Endodermal cell (in vitro differentiated cells): ENCODE measurements at regions not wholly inside any gene's neighbourhood (a gene's known extent, or its start where the extent isn't known, plus 50 kb on each side); places are given as distances from the start of the nearest gene placed in this dataset.

Source experiments
- DNase-seq: peaks from one replicate; pipeline ENCODE4 v3.0.0-alpha.2; 2017
- H3K27ac ChIP-seq: 2 replicates; pipeline ENCODE4 v1.5.1; 2013; ENCODE audit warnings: mild to moderate bottlenecking, low read depth, low read length, moderate library complexity
- H3K27me3 ChIP-seq: 2 replicates; pipeline ENCODE4 v1.6.1; 2013; ENCODE audit warnings: mild to moderate bottlenecking, low read length, moderate library complexity; ENCODE audit not compliant: insufficient read depth, control insufficient read depth, poor library complexity, severe bottlenecking
- H3K36me3 ChIP-seq: 2 replicates; pipeline ENCODE4 v1.7.0; 2013; ENCODE audit warnings: mild to moderate bottlenecking, low read length, moderate library complexity; ENCODE audit not compliant: control insufficient read depth, insufficient read depth
- H3K4me1 ChIP-seq: one replicate; pipeline ENCODE4 v1.7.0; 2013; ENCODE audit warnings: low read length; ENCODE audit not compliant: control insufficient read depth, insufficient read depth
- H3K4me3 ChIP-seq: 2 replicates; pipeline ENCODE4 v1.5.1; 2013; ENCODE audit warnings: mild to moderate bottlenecking, low read length, moderate library complexity
- H3K9ac ChIP-seq: 2 replicates; pipeline ENCODE4 v1.6.1; 2013; ENCODE audit warnings: mild to moderate bottlenecking, low read length, moderate library complexity; ENCODE audit not compliant: poor library complexity, severe bottlenecking; ENCODE audit errors: extremely low read depth
- H3K9me3 ChIP-seq: 2 replicates; pipeline ENCODE4 v1.6.1; 2013; ENCODE audit warnings: mild to moderate bottlenecking, low read length, moderate library complexity; ENCODE audit not compliant: control insufficient read depth
- H3K27ac Mint-ChIP-seq: 2 replicates; pipeline ENCODE4 v1.8.0; 2020; ENCODE audit warnings: mixed read lengths
- H3K27me3 Mint-ChIP-seq: 2 replicates; pipeline ENCODE4 v1.8.0; 2021; ENCODE audit warnings: mild to moderate bottlenecking, mixed read lengths; ENCODE audit not compliant: insufficient read depth
- H3K36me3 Mint-ChIP-seq: 2 replicates; pipeline ENCODE4 v1.8.0; 2020; ENCODE audit warnings: low read depth, mixed read lengths
- H3K4me1 Mint-ChIP-seq: 2 replicates; pipeline ENCODE4 v1.8.0; 2020; ENCODE audit warnings: mixed read lengths
- H3K4me3 Mint-ChIP-seq: 2 replicates; pipeline ENCODE4 v1.8.0; 2020; ENCODE audit warnings: mild to moderate bottlenecking, moderate library complexity, mixed read lengths
- H3K9me3 Mint-ChIP-seq: 2 replicates; pipeline ENCODE4 v1.8.0; 2020; ENCODE audit warnings: mild to moderate bottlenecking, mixed read lengths
- CTCF ChIP-seq: fragments of 200-600 bp; sonication (generic); conservative IDR thresholded peaks from 2 replicates; pipeline ENCODE4 v1.5.0; 2021; ENCODE audit warnings: antibody characterized with exemption, mild to moderate bottlenecking
- WGBS, 2 experiments: methylation state at CpG; one replicate each; pipeline versions ENCODE4 v1.1.5 to v1.1.7; 2013; ENCODE audit warnings: missing lambda C conversion rate in 2 of 2, mixed read lengths in 1 of 2; ENCODE audit not compliant: insufficient coverage in 1 of 2, insufficient read length in 1 of 2; 5-methylcytosine and 5-hydroxymethylcytosine counted together

GRCh38 chr9:79213417-79214125 lies 358.2 kb upstream of the TLE4 start:
- H3K27ac ChIP-seq = no peak overlapping the region
- no peaks in the 10 kb centered on the region for H3K9me3 ChIP-seq
- Mint-ChIP-seq H3K4me3 (no peak overlapping the region), H3K27me3 (peaks cover 2% of the 10 kb centered on the region), H3K4me1 (peaks cover 8% of the 10 kb centered on the region), H3K9me3 (no peaks in the 10 kb centered on the region), H3K27ac (no peak overlapping the region), H3K36me3 (no peaks in the 10 kb centered on the region)
- 92 to 100% methylated on average over 2 to 3 of the region's 3 CpGs for WGBS, 2 experiments
- H3K4me1 ChIP-seq = no peaks in the 10 kb centered on the region
- no peak for TF ChIP-seq CTCF
- H3K36me3 ChIP-seq = no peaks in the 10 kb centered on the region
- no peak for DNase-seq
- H3K4me3 ChIP-seq = no peak overlapping the region
- peaks cover 13% of the 10 kb centered on the region for H3K27me3 ChIP-seq
- H3K9ac ChIP-seq = no peak overlapping the region

- 88 to 90% methylated on average over 2 to 4 of the region's 4 CpGs for WGBS, 2 experiments
- H3K36me3 Mint-ChIP-seq = no peaks in the 10 kb centered on the region
- no peaks in the 10 kb centered on the region for H3K27me3 Mint-ChIP-seq
Observed at GRCh38 chr9:79215821-79216220, 355.9 kb upstream of the TLE4 start.

GRCh38 chr9:79220251-79220650 lies 351.5 kb upstream of the TLE4 start:
- Mint-ChIP-seq H3K9me3 (peaks cover 7% of the 10 kb centered on the region), H3K4me3 (no peak overlapping the region), H3K27me3 (no peaks in the 10 kb centered on the region), H3K27ac (no peak overlapping the region), H3K4me1 (peaks cover 3% of the 10 kb centered on the region), H3K36me3 (no peaks in the 10 kb centered on the region)
- Histone ChIP-seq H3K27ac (no peak overlapping the region), H3K9me3 (peaks cover 9% of the 10 kb centered on the region), H3K36me3 (no peaks in the 10 kb centered on the region), H3K27me3 (no peaks in the 10 kb centered on the region), H3K4me1 (peaks cover 7% of the 10 kb centered on the region), H3K9ac (no peak overlapping the region), H3K4me3 (no peak overlapping the region)
- no peak for DNase-seq
- TF ChIP-seq CTCF = no peak
- WGBS, 2 experiments = 96% methylated on average over 1 of the region's 1 CpG; no CpG with 5 or more reads in 1 of the 2 experiments

More at GRCh38 chr9:79215821-79216220, 355.9 kb upstream of the TLE4 start:
- Histone ChIP-seq H3K4me3 (no peak overlapping the region), H3K27ac (no peak overlapping the region), H3K4me1 (no peaks in the 10 kb centered on the region), H3K27me3 (peaks cover 13% of the 10 kb centered on the region), H3K36me3 (no peaks in the 10 kb centered on the region), H3K9me3 (peaks cover 6% of the 10 kb centered on the region), H3K9ac (no peak overlapping the region)
- TF ChIP-seq CTCF = no peak
- Mint-ChIP-seq H3K9me3 (no peaks in the 10 kb centered on the region), H3K27ac (no peak overlapping the region), H3K4me1 (peaks cover 4% of the 10 kb centered on the region), H3K4me3 (no peak overlapping the region)
- DNase-seq = no peak
